Osteoblast (primary cell): ENCODE measurements at regions not wholly inside any gene's neighbourhood (a gene's known extent, or its start where the extent isn't known, plus 50 kb on each side); places are given as distances from the start of the nearest gene placed in this dataset.

Experiments used
- DNase-seq: peaks from one replicate; pipeline ENCODE4 v3.0.0; 2011; ENCODE audit warnings: low spot score, mixed read lengths; ENCODE audit not compliant: insufficient read length; ENCODE audit errors: missing footprints
- H2AFZ ChIP-seq: 2 replicates; pipeline ENCODE4 v1.6.0; 2011; ENCODE audit warnings: mild to moderate bottlenecking, low read length
- H3K27ac ChIP-seq: 2 replicates; pipeline ENCODE4 v1.5.1; 2011; ENCODE audit warnings: mild to moderate bottlenecking, low read depth, low read length, moderate library complexity
- H3K27me3 ChIP-seq: 2 replicates; pipeline ENCODE4 v1.6.0; 2012; ENCODE audit warnings: mild to moderate bottlenecking, control low read depth, inconsistent platforms, low read length, moderate library complexity; ENCODE audit not compliant: insufficient read depth
- H3K36me3 ChIP-seq: 2 replicates; pipeline ENCODE4 v1.5.1; 2011; ENCODE audit warnings: mild to moderate bottlenecking, low read length, control low read depth, moderate library complexity; ENCODE audit not compliant: insufficient read depth
- H3K4me1 ChIP-seq: 2 replicates; pipeline ENCODE4 v1.5.1; 2011; ENCODE audit warnings: mild to moderate bottlenecking, low read length, control low read depth, moderate library complexity; ENCODE audit not compliant: insufficient read depth
- H3K4me2 ChIP-seq: 2 replicates; pipeline ENCODE4 v1.6.0; 2011; ENCODE audit warnings: mild to moderate bottlenecking, low read length; ENCODE audit not compliant: insufficient read depth
- H3K4me3 ChIP-seq: fragments of 200-600 bp; sonication (generic); 3 replicates; pipeline ENCODE4 v1.5.1; 2012; ENCODE audit warnings: mild to moderate bottlenecking, low read length, inconsistent platforms; ENCODE audit not compliant: insufficient read depth
- H3K79me2 ChIP-seq: 2 replicates; pipeline ENCODE4 v1.6.0; 2012; ENCODE audit warnings: mild to moderate bottlenecking, low read length, control low read depth, inconsistent platforms; ENCODE audit not compliant: insufficient read depth
- H3K9me3 ChIP-seq: 2 replicates; pipeline ENCODE4 v1.5.1; 2011; ENCODE audit warnings: low read depth, low read length, control low read depth
- H4K20me1 ChIP-seq: 2 replicates; pipeline ENCODE4 v1.6.0; 2012; ENCODE audit warnings: mild to moderate bottlenecking, low read length, control low read depth; ENCODE audit not compliant: insufficient read depth
- CTCF ChIP-seq: IDR thresholded peaks from 2 replicates; pipeline ENCODE4 v1.5.1; 2011; ENCODE audit warnings: mild to moderate bottlenecking, low read depth, low read length, moderate library complexity; ENCODE audit errors: extremely low read depth

GRCh38 chr18:29002747-29003146 lies 825.8 kb upstream of the CDH2 start:
- H3K4me2 ChIP-seq = no peak overlapping the region
- H3K36me3 ChIP-seq = no peaks in the 10 kb centered on the region
- no peaks in the 10 kb centered on the region for H3K79me2 ChIP-seq
- H3K27ac ChIP-seq = no peak overlapping the region
- H3K4me3 ChIP-seq = no peak overlapping the region
- no peak for TF ChIP-seq CTCF
- no peaks in the 10 kb centered on the region for H3K27me3 ChIP-seq
- no peaks in the 10 kb centered on the region for H3K9me3 ChIP-seq
- H2AFZ ChIP-seq = peak overlapping the region; percentile 63
- H4K20me1 ChIP-seq = no peaks in the 10 kb centered on the region
- no peak for DNase-seq
- peaks cover 8% of the 10 kb centered on the region for H3K4me1 ChIP-seq

GRCh38 chr18:28999726-29000125 lies 822.8 kb upstream of the CDH2 start:
- Histone ChIP-seq H3K4me1 (peaks cover 8% of the 10 kb centered on the region), H3K27ac (peak overlapping the region; percentile 52), H3K4me3 (no peak overlapping the region), H2AFZ (peak overlapping the region; percentile 40), H3K4me2 (no peak overlapping the region), H3K79me2 (no peaks in the 10 kb centered on the region), H3K27me3 (no peaks in the 10 kb centered on the region), H3K9me3 (no peaks in the 10 kb centered on the region), H3K36me3 (no peaks in the 10 kb centered on the region), H4K20me1 (no peaks in the 10 kb centered on the region)
- no peak for TF ChIP-seq CTCF
- DNase-seq = peak; percentile 3

GRCh38 chr18:28995319-28995718 lies 818.4 kb upstream of the CDH2 start:
- TF ChIP-seq CTCF = peak; percentile 44
- no peaks in the 10 kb centered on the region for H3K79me2 ChIP-seq

GRCh38 chr18:28984731-28985130 lies 807.8 kb upstream of the CDH2 start:
- peak; percentile 68 for DNase-seq
- no peaks in the 10 kb centered on the region for H3K9me3 ChIP-seq

More at GRCh38 chr18:28995319-28995718, 818.4 kb upstream of the CDH2 start:
- Histone ChIP-seq H3K36me3 (no peaks in the 10 kb centered on the region), H3K4me3 (no peak overlapping the region), H3K4me2 (no peak overlapping the region), H3K4me1 (peaks cover 8% of the 10 kb centered on the region), H3K9me3 (no peaks in the 10 kb centered on the region), H4K20me1 (no peaks in the 10 kb centered on the region), H3K27me3 (no peaks in the 10 kb centered on the region), H2AFZ (no peak overlapping the region), H3K27ac (no peak overlapping the region)
- DNase-seq = no peak

More at GRCh38 chr18:28984731-28985130, 807.8 kb upstream of the CDH2 start:
- Histone ChIP-seq H3K4me1 (peaks cover 7% of the 10 kb centered on the region), H2AFZ (peak overlapping the region; percentile 74), H3K36me3 (no peaks in the 10 kb centered on the region), H3K27ac (no peak overlapping the region), H4K20me1 (no peaks in the 10 kb centered on the region), H3K4me3 (no peak overlapping the region), H3K27me3 (no peaks in the 10 kb centered on the region), H3K4me2 (peak overlapping the region; percentile 11), H3K79me2 (no peaks in the 10 kb centered on the region)
- no peak for TF ChIP-seq CTCF
